LNCAP (cell line): ENCODE measurements at regions not wholly inside any gene's neighbourhood (a gene's known extent, or its start where the extent isn't known, plus 50 kb on each side); places are given as distances from the start of the nearest gene placed in this dataset.

Experiments
- TF ChIP-seq, protein P1 (sequence below): fragments of 450-650 bp; IDR thresholded peaks from 2 replicates; pipeline ENCODE4 v1.5.1; 2017; ENCODE audit warnings: mild to moderate bottlenecking

DNA sequence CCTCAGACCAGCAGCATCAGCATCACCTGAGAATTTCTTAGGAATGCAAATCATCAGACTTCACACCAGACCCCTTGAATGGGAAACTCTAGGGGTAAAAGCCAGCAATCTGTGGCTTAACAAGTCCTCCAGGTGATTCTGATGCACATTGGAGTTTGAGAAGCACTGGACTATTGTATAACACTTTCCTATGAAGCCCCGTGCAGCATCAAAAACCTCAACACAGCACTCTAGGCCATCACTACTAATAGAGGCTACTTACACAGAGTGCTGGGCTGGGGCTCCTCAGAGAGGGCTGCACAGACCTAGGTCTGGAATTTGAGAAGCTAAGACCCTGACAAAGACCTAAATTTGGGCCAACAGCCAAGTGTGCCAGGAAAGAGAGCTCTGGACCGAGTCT lies 95.7 kb upstream of the ARAP3 start:
- TF ChIP-seq, protein P1, sequence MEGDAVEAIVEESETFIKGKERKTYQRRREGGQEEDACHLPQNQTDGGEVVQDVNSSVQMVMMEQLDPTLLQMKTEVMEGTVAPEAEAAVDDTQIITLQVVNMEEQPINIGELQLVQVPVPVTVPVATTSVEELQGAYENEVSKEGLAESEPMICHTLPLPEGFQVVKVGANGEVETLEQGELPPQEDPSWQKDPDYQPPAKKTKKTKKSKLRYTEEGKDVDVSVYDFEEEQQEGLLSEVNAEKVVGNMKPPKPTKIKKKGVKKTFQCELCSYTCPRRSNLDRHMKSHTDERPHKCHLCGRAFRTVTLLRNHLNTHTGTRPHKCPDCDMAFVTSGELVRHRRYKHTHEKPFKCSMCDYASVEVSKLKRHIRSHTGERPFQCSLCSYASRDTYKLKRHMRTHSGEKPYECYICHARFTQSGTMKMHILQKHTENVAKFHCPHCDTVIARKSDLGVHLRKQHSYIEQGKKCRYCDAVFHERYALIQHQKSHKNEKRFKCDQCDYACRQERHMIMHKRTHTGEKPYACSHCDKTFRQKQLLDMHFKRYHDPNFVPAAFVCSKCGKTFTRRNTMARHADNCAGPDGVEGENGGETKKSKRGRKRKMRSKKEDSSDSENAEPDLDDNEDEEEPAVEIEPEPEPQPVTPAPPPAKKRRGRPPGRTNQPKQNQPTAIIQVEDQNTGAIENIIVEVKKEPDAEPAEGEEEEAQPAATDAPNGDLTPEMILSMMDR: no peak

DNA sequence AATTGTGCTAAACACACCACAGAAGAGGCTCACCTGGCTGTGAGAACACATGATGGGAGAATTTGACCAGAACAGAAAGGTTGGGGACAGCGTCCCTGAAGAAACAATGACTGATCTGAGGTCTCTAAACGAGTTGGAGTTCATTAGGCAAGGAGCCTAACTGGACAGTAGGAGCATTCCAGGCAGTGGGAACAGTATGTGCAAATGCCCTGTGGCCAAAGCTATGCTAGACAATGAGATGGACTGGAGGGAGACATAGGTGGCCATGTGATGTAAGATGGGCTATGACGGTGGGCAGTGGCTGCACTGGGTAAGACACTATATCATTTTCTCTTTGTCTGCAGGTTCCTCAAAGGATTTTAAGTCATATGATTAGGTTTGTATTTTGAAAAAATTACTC lies 95.1 kb upstream of the ARAP3 start:
- TF ChIP-seq, protein P1: no peak

- TF ChIP-seq, protein P1: no peak
These were observed 91.9 kb upstream of the ARAP3 start for GRCh38 chr5:141773779-141774562.

- TF ChIP-seq, protein P1: no peak
These were observed 90.3 kb upstream of the ARAP3 start for GRCh38 chr5:141772281-141772680.

DNA sequence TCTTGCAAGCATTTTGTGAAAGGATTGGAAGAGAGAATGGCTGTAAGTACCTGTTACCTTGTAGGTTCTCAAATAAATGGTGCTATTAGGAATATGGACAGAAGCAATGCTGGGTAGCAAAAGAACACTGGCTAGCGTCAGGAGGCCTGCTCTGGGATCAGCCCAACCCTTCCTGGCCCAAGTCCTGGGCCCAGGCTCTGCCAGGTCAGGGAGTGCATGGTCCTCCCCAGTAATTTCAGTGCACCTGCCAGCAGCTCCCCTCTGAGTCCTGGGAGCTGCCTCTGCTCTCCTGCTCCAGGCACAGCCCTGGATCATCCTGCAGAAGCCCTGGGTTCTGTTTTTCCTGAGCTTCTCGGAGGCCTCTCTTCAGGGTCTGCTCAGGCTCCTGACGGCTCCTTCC lies 89.5 kb upstream of the ARAP3 start:
- TF ChIP-seq, protein P1: no peak

- TF ChIP-seq, protein P1: no peak
These were observed 89.0 kb upstream of the ARAP3 start for GRCh38 chr5:141771031-141771430.

DNA sequence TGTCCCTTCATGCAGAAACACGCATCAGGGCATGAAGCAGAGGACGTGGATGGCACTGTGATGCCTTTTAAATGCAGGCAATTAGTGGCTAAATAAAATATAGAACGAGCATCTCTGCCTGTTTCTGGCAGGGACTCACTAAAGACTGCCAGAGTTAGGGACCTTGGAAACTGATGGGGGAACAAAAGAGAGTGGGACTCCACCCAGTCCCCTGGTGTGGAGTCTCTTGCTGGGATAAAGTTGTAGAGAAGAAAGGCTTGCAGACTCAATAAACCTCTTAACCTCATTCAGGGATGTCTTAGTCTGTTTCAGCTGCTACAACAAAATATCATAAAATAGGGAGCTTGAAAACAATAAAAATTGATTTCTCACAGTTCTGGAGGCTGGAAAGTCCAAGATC lies 87.6 kb upstream of the ARAP3 start:
- TF ChIP-seq, protein P1: no peak

- TF ChIP-seq, protein P1: no peak
These were observed 85.6 kb upstream of the ARAP3 start for GRCh38 chr5:141767671-141768070.
